ENCODE measurements at regions not wholly inside any gene's neighbourhood (a gene's known extent, or its start where the extent isn't known, plus 50 kb on each side); places are given as distances from the start of the nearest gene placed in this dataset.

GRCh38 chr7:41239596-41239995 is 463.3 kb downstream of the INHBA start:
- TF ChIP-seq CTCF (conservative IDR thresholded peaks at IDR 0.05) = no peak
- no peak overlapping the region for H3K27ac ChIP-seq

- no peak for TF ChIP-seq CTCF (conservative IDR thresholded peaks at IDR 0.05)
- no peak overlapping the region for H3K27ac ChIP-seq
Observed at GRCh38 chr7:41238851-41239331, 464.0 kb downstream of the INHBA start.

GRCh38 chr7:41237956-41238355 is 464.9 kb downstream of the INHBA start:
- no peak for TF ChIP-seq CTCF (conservative IDR thresholded peaks at IDR 0.05)
- H3K27ac ChIP-seq = no peak overlapping the region

GRCh38 chr7:41232086-41232485 is 470.8 kb downstream of the INHBA start:
- no peak for TF ChIP-seq CTCF (conservative IDR thresholded peaks at IDR 0.05)
- H3K27ac ChIP-seq = no peak overlapping the region

- no peak for TF ChIP-seq CTCF (conservative IDR thresholded peaks at IDR 0.05)
- H3K27ac ChIP-seq = no peak overlapping the region
Observed at GRCh38 chr7:41224063-41224763, 478.7 kb downstream of the INHBA start.

GRCh38 chr7:41222746-41223145 is 480.1 kb downstream of the INHBA start:
- TF ChIP-seq CTCF (conservative IDR thresholded peaks at IDR 0.05) = no peak
- H3K27ac ChIP-seq = no peak overlapping the region

GRCh38 chr7:41220266-41220665 is 482.6 kb downstream of the INHBA start:
- no peak overlapping the region for H3K27ac ChIP-seq
- no peak for TF ChIP-seq CTCF (conservative IDR thresholded peaks at IDR 0.05)
